Smooth muscle cell of the brain vasculature (primary cell): ENCODE measurements at regions not wholly inside any gene's neighbourhood (a gene's known extent, or its start where the extent isn't known, plus 50 kb on each side); places are given as distances from the start of the nearest gene placed in this dataset.
"Not testable (repeated sequence)": the region's sequence is repeated elsewhere in the genome, so short reads cannot be mapped to it uniquely, and the experiment has no call there.

Source experiments
- DNase-seq: peaks from one replicate; pipeline ENCODE4 v3.0.0-alpha.2; 2012; ENCODE audit warnings: low read depth, low spot score

GRCh38 chr11:23555085-23555484, 694.8 kb upstream of the CCDC179 start:
- peak; percentile 20 for DNase-seq

- DNase-seq: no peak
These were observed 696.0 kb upstream of the CCDC179 start for GRCh38 chr11:23556163-23556750.

GRCh38 chr11:23563591-23563990, 703.3 kb upstream of the CCDC179 start:
- DNase-seq: no peak

- DNase-seq: no peak
These were observed 704.1 kb upstream of the CCDC179 start for GRCh38 chr11:23564370-23564769.

- DNase-seq: no peak
These were observed 708.9 kb upstream of the CCDC179 start for GRCh38 chr11:23569134-23569533.

GRCh38 chr11:23569547-23569946, 709.3 kb upstream of the CCDC179 start:
- no peak for DNase-seq

- DNase-seq: no peak
These were observed 710.6 kb upstream of the CCDC179 start for GRCh38 chr11:23570828-23571227.

GRCh38 chr11:23573429-23573828, 713.2 kb upstream of the CCDC179 start:
- no peak for DNase-seq

GRCh38 chr11:23574149-23574548, 713.9 kb upstream of the CCDC179 start:
- DNase-seq: no peak

- no peak for DNase-seq
These were observed 717.0 kb upstream of the CCDC179 start for GRCh38 chr11:23577296-23577695.

- no peak for DNase-seq
These were observed 725.3 kb upstream of the CCDC179 start for GRCh38 chr11:23585416-23586104.

- DNase-seq: no peak
These were observed 725.9 kb upstream of the CCDC179 start for GRCh38 chr11:23586173-23586572.

GRCh38 chr11:23590596-23591308, 730.5 kb upstream of the CCDC179 start:
- DNase-seq: no peak

GRCh38 chr11:23594755-23595154, 734.5 kb upstream of the CCDC179 start:
- DNase-seq: no peak

GRCh38 chr11:23604966-23605365, 744.7 kb upstream of the CCDC179 start:
- no peak for DNase-seq

- DNase-seq: no peak
These were observed 745.9 kb upstream of the CCDC179 start for GRCh38 chr11:23606191-23606590.

GRCh38 chr11:23611726-23612125, 751.5 kb upstream of the CCDC179 start:
- DNase-seq: no peak

- DNase-seq: no peak
These were observed 760.3 kb upstream of the CCDC179 start for GRCh38 chr11:23620617-23621016.

- DNase-seq: no peak
These were observed 772.0 kb upstream of the CCDC179 start for GRCh38 chr11:23632293-23632692.

GRCh38 chr11:23644443-23644842, 784.2 kb upstream of the CCDC179 start:
- no peak for DNase-seq

GRCh38 chr11:23652336-23652735, 792.1 kb upstream of the CCDC179 start:
- DNase-seq: not testable (repeated sequence)

- no peak for DNase-seq
These were observed 792.9 kb upstream of the CCDC179 start for GRCh38 chr11:23653071-23653675.

GRCh38 chr11:23668324-23668723, 808.0 kb upstream of the CCDC179 start:
- DNase-seq: no peak
